Endothelial cell of hepatic sinusoid (primary cell): ENCODE measurements at regions not wholly inside any gene's neighbourhood (a gene's known extent, or its start where the extent isn't known, plus 50 kb on each side); places are given as distances from the start of the nearest gene placed in this dataset.
"Not testable (repeated sequence)": the region's sequence is repeated elsewhere in the genome, so short reads cannot be mapped to it uniquely, and the experiment has no call there.

ENCODE experiments used
- in situ Hi-C: cut with HindIII; loops from 2 replicates; pipeline ENCODE4 v1.10.0; 2017; ENCODE audit warnings: low sequenced_read_pairs

DNA sequence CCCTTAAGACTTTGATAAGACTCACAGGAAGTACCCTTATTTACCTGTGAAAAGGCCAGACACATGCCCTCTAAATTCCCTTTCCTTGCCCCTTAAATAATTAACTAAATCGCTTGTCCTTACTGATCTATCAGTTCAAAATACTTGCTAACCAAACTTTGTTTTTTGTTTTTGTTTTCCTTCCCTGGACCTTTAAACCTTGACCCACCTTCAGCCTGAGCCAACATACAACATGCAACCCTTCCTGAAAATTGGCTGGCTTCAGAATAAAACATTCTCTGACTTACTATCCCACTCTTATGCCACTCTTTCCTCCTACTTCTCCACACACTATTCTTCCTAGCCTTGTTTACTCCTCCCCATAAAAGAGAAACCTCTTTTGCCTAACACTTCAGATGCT, 448.1 kb upstream of the TRAM1L1 start:
- in situ Hi-C loops = no loop called here

DNA sequence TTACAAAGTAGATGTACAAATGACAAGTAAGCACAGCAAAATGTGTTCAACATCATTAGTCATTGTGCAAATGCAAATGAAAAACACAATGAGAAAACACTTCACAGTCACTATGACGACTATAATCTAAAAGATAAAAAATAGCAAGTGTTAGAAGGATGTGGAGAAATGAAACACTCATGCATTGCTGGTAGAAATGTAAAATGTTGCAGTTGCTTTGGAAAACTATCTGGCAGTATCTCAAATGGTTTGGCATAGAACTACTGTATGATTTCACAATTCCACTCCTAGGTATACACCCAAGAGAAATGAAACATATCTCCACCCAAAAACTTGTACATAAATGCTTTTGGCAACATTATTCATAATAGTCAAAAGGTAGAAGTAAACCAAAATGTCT, 459.7 kb upstream of the TRAM1L1 start:
- in situ Hi-C loops = no loop called here

DNA sequence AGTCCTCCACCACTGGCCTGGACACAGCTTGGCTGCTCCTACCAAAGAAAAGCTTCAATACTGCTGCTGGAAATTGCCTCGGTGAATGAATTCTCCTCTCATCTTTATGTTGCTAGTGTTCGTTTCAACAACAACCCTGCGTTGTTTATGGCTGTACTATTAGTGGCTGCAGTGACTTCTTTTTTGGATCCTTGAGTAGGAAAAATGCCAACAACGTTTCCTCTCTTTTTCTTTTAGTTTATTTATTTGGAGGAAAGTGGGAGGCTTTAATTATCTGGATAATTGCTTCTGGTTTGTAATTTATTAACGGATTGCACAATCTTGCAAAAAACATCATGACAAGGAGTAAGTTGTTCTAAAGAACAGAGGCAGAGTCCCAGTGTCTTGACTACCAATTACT, 464.1 kb upstream of the TRAM1L1 start:
- in situ Hi-C loops = no loop called here

DNA sequence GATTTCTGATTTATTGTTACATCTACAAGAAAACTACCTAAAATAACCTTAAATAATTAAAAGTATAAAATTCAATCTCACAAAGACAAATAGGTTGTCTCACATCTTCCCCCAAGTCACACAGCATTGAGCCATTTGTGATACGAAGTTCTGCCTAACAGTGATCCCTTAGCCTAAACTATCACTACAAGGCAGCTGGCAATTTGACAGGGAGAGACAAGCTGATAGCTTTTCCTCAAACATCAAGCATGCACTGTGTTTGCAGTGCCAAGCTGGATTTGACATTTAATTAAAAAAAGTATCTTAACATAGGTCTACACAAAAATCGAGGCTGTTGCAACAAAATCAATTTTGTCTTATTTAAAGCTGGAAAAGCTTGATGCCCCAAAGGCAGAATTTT, 464.7 kb upstream of the TRAM1L1 start:
- in situ Hi-C loops = no loop called here

DNA sequence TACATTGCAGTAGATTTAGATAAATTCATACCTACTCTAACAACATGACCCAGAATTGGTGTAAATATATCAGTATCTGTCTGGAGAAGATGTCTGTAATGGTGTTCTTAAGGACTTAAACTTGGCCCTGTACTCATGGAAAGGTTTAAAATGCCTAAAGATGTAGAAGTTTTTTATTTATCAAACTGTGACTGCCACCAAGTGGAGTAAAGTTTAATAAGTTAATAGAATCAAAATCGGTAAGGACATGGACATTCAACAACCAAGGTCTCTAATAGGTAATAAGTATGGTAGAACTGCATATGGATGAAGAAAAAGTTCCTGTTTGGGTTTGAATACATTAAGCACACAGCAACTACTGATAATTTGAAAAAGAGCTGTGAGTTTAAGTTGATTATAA, 474.0 kb upstream of the NDST3 start:
- in situ Hi-C loops = no loop called here

DNA sequence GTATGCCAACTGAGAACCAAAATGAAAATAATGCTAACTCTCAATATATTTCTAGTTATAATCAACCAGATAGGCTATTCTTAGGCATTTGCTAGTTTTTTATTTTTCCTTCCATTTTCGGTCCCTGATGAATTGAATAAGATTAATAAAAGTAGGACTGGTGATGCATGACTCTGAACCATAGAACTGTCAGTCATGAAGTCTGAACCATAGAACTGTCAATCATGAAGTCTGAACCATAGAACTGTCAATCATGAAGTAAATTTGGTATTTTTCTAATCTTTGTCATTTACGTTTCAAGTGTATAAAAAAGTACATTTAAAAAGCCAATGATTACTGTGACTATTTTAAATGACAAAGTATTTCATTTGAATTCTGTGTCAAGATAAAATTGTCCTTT, 460.2 kb upstream of the NDST3 start:
- in situ Hi-C loops = no loop called here

DNA sequence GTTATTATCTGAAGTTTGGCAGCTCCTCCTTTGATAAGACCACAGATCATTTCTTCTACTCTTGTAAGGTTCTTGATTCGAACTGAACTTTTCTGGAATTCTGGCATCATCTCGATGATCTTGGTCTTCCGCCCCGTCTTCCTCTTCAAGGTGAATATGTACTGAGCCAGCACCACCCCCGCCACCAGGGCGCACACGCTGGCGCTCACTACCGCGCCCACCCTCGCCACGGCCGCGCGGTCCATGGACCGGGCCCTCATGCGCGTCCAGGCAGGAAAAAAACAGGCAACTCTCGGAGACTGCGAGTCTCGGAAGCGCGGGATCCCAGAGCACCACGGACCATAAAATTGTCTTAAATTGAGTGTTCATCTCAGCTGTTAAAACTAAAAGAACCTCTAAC, 458.4 kb upstream of the NDST3 start:
- in situ Hi-C loops = no loop called here

DNA sequence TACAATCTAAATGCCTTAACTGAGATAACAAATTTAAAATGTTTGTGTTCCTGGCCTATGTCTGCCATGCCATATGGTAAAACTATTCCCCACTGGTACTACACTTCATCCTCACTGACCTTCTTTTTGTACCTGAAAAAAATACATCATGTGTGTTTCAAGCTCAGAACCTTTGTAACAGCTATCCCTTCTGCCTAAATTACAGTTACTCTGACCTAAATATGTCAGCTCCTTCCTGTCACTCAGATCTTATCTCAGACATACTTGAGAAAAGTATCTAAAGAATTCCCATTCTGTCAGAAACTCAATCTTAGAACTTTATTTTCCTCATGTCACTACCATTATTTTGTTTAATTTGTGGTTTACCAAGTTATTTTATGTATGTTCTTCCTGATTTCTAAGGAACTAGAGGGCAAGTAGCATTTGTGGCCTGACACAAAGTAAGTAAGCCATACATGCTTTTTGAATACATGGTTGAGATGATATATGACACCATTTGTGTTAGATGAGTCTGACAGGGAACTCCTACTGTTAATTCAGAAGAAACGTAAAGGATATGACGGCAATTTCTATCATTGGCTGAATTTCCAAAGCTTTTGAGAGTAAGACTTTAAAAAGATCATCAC, 456.5 kb upstream of the NDST3 start:
- in situ Hi-C loops = no loop called here

DNA sequence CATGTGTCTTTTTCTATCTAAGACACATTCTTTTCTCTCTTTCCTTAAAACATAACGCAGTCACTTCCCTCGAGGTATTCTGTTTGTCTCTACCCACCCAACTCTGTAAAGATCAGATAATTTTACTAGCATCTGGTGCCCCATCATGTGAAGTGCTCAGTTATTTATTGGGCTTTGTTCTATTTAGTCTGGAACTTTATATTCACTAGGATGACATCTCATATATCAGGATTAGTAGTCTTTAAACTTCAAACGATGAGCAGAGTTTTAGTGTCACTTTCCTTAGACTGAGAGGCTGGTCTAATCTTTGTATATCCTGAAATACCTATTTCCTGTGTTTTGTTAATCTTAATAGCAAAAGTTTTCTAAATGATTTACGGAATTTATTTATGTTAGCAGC, 445.5 kb upstream of the NDST3 start:
- in situ Hi-C loops = no loop called here

DNA sequence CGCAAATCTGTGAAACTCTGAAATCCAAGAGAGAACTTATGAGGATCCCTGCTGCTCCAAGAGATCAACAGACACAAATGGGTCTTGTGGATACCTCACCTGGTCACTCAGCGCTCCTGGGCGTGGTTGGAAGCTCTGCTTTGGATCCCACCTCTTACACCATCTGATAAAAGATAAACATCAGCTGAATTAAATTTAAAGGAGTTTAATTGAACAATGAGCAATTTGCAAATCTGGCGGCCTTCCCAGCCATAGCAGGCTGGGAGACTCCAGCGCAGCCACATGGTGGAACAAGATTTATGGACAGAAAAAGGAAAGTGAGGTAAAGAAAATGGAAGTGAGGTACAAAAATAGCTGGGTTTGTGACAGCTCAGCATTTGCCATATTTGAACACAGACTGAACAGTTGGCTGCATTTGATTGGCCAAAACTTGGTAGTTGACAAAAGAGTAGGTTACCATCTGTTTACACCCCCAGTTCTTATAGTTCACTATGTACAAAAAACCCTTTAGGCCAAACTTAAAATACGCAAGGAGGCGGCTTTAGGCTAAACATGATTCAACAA, 437.3 kb upstream of the NDST3 start:
- in situ Hi-C loops = no loop called here

DNA sequence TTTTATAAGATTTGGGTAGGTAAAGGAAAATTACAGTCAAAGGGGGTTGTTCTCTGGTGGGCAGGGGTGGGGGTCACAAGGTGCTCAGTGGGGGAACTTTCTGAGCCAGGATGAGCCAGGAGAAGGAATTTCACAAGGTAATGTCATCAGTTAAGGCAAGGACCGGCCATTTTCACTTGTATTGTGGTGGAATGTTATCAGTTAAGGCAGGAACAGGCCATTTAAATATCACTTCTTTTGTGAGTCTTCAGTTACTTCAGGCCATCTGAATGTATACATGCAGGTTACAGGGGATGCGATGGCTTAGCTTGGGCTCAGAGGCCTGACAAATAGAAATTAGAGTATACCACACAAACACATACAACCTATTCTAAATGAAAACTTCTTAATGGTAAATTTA, 434.9 kb upstream of the NDST3 start:
- in situ Hi-C loops = not testable (repeated sequence)

DNA sequence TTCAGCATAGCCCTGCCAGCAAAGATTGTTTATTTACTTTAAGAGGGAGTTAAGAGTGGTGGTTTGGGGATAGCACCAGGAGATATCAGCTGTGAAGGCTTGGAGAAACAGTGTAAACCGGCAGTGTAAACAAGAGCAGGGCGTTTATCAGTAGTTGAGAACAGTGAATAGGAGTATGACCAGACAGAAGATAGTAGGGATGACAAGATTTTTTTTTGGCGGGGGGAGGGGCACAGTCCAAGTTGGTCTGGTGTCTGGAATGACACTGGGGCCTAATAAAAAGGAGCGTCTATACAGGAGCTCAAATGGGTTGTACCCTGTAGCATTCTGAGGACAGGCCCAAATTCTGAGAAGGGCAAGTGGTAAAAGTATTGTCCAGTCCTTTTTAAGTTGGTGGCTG, 433.4 kb upstream of the NDST3 start:
- in situ Hi-C loops = not testable (repeated sequence)

DNA sequence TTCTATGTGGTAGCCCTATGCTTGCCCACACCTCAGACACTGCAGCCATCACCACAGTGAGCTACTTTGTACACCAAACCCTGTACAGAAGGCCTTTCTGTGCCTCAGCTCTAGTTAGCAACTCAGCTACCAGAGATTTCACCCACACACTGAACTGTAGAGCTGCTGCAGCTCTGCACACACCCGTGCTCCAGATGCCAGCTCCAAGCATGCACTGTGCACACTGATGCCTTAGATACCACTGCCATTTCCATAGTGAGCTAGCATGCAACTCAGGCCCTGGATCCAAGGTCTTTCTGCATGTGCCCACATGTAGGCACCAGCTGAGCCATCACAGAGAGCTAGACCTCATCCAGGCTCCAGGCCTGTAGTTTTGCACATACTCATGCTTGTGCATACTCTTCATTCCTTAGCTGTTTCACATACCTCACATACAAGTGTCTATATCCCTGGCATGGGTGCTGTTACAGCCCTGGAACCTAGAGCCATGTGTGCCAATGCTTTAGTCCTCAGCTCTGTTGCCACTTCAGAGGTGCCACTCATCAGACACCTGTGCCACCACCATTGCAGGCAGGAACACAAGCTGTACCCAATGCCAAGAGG, 423.5 kb upstream of the NDST3 start:
- in situ Hi-C loops = no loop called here

DNA sequence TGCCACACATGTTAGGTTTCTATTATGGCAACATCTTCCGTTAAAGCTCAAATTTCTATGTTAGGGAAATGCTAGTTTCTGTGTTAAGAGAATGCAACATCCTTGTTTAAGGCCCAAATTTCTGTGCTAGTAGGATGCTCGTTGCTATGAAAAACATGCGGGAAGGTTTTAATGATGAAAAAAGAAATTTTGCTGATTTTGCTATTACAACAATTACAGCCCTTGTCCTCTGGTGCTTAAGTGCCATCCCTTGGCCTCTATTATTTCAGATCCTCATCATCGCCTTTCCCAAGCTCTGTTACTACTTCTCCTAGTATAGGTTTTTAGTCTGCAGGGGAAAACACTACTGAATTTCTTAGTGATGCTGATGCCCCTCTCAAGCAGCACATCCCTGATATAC, 412.6 kb upstream of the NDST3 start:
- in situ Hi-C loops = no loop called here

DNA sequence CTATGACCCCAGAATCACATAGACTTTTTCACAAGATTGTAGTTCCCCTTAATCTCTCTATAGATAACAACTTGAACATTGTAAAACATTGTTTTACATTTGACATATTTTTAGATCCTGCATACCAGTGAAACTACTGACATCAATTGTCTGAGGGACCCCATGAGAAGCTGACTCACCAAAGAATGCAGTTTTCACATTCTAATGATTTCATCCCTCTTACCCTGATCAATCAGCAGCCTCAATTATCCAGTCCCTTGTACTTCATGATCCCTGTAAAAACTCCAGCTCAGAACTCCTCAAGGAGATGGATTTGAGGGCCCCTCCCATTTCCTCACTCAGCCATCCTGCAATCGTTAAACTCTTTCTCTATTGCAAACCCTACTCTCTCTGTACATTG, 411.0 kb upstream of the NDST3 start:
- in situ Hi-C loops = no loop called here

DNA sequence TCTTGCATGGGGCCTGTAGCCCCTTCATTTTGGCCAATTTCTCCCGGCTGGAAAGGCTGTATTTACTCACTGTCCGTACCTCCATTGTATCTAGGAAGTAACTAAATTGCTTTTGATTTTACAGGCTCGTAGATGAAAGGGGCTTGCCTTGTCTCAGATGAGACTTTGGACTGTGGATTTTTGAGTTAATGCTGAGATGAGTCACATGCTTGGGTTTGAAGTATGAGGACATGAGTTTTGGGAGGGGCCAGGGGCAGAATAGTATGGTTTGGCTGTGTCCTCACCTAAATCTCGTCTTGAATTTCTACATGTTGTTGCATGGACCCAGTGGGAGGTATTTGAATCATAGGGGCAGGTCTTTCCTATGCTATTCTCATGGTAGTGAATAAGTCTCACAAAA, 407.6 kb upstream of the NDST3 start:
- in situ Hi-C loops = no loop called here

DNA sequence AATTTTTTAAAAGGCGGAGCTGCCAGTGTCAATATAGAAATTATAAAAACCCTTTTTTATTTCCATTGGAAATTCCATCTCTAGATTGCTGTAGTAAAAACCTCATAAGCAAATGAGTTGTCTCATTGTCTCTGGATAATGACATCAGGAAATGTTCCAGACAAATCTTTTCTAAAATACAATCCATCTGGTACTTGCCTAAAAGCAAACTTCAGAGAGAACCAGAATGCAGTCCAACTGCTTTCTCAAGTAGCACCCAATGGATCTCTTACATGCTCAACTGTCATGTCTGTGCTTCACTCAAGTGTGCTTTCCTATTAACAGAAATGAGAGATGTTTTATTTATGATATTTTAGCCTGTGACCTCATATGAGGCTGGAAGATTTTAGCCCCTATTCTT, 399.6 kb upstream of the NDST3 start:
- in situ Hi-C loops = loop anchor here (5.0 kb wide), 1 partner anchor 42 kb away; no protein-coding TSS in a partner anchor

DNA sequence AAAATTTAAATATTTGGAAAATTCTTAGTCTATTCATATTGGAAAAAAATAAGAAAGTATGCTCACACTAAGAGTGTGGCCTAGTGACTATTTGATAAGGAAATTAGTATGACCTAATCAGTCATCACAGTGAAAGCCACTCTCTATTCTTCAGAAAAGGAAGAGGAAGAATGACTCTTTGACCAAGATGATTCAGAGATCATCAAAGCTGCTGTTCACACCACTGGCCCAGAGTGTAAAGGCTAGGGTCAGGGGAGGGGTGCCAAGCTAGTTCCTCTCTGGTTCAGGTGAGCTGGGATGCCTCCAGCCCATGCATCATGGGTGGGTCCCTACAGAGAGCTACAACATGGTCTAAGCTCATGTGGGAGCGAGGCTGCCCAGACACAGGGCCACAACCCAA, 396.9 kb upstream of the NDST3 start:
- in situ Hi-C loops = no loop called here

DNA sequence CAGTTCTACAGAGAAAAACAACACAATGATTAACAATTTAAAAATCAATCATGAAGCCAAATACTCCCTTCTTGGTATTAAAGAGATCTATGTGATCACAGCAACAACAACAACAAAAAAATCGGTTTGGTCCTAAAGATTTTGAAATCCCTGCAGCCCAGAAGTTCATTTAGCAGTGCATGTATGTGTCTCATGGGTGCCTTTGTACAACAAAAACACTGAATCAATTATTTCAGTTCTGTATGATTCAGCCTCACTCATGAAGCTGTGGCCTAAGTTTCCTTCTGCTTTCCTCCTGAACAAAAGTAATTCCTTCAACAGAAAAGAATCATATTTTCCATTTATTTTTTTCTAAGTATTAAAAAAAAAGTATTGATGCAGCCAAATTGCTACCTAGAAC, 393.4 kb upstream of the NDST3 start:
- in situ Hi-C loops = no loop called here

DNA sequence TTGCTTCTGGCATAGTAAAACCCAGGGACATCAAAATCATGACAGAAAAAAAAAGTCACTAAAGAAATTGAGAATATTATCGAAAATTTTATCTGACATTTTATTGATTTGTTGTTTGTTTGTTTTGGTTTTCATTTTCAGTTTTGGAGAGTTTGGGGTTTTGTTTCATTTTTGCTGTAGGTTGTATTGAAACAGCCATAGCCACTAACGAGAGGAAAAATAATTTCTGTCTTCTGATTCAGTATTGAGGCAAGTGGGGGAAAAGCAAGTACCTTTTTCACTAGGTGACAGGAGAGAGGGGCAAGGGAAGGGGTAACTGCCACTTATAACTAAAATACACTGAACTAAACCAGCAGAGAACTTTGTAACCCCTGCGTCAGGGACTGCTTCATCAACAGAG, 392.8 kb upstream of the NDST3 start:
- in situ Hi-C loops = no loop called here

DNA sequence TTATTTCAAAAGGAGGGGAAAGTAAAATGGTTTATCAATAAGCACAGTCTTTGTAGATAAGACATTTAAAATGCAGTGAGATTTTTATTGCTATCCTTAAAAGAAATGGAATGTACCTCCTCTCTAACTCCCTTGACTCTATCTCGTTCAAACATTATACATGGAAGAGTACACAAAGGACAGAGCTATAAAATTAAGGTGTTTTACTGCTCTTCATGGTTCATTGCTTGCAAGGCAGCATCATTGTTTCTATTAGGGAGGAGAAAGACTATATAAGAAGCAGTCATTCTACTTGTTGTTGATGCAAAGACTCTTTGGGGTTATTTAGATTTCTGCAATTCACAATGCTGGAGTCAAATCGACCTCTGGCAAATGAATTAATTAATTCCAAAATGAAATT, 380.2 kb upstream of the NDST3 start:
- in situ Hi-C loops = no loop called here

DNA sequence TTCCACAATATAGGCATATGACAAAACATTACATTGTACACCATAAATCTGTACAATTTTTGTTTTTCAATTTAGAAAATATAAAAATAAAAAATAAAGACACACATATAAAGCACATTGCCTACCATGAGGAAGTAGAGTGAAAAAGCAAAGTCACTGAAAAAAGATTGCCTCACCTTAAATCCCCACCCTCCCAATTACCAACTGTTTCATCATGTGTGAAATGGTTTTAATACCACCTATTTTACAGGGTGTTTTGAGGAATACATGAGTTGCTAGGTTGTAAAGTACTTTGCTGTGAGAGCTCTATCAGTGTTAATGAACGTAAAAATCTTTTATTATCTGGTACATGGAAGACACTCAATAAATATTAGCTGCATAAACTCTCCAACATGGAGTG, 373.6 kb upstream of the NDST3 start:
- in situ Hi-C loops = no loop called here
